Uterus (tissue), 2 donors: ENCODE measurements at regions not wholly inside any gene's neighbourhood (a gene's known extent, or its start where the extent isn't known, plus 50 kb on each side); places are given as distances from the start of the nearest gene placed in this dataset.

Source experiments
- CTCF ChIP-seq, 4 experiments: fragments of 200-600 bp in 2 of 4; fragments of 450-650 bp in 2 of 4; sonication (generic) in 2 of 4; IDR thresholded peaks; one replicate each; pipeline ENCODE4 v1.5.1; 2016 to 2019; ENCODE audit warnings: antibody characterized with exemption in 4 of 4, mild to moderate bottlenecking in 2 of 4, moderate library complexity in 1 of 4
- POLR2A ChIP-seq, 2 donors: fragments of 450-650 bp; IDR thresholded peaks; one replicate each; pipeline ENCODE4 v1.6.1; 2016; ENCODE audit warnings: antibody characterized with exemption in 2 of 2, mild to moderate bottlenecking in 1 of 2, moderate library complexity in 1 of 2

- no peak for TF ChIP-seq CTCF (IDR thresholded peaks at IDR 0.05)
- TF ChIP-seq POLR2A (IDR thresholded peaks at IDR 0.05): no peak
These were observed 442.7 kb downstream of the SATB2 start for GRCh38 chr2:199015072-199015471.
